GM12878 (cell line): ENCODE measurements at regions not wholly inside any gene's neighbourhood (a gene's known extent, or its start where the extent isn't known, plus 50 kb on each side); places are given as distances from the start of the nearest gene placed in this dataset.

Experiments used
- ATAC-seq: fragments of 200-7000 bp; cut with Tn5 transposase; 3 replicates; pipeline ENCODE4 v1.9.1; 2020; ENCODE audit warnings: mild to moderate bottlenecking, moderate library complexity
- BruUV-seq: library from RNA; stranded (reverse); fragments of 400-500 nt; replicated peaks from 2 replicates; lab custom pipeline; 2021; lab: Mats Ljungman, UMichigan
- CTCF ChIA-PET: fragments of 300-600 bp; sonication (Branson Sonifier 250); formaldehyde crosslinking; extraction: SDS; loops from one replicate; lab custom pipeline; 2021; ENCODE audit warnings: inconsistent platforms; lab: Yijun Ruan, JAX
- POLR2A ChIA-PET: fragments of 350-600 bp; formaldehyde crosslinking; extraction: SDS; loops from one replicate; lab custom pipeline; 2021; ENCODE audit warnings: inconsistent platforms; lab: Charles Lee
- RAD21 ChIA-PET: fragments of 300-600 bp; sonication (Branson Sonifier 250); formaldehyde crosslinking; loops from one replicate; lab custom pipeline; 2023; ENCODE audit warnings: antibody characterized with exemption; ENCODE audit not compliant: unreplicated experiment; lab: Charles Lee
- SMC1A ChIA-PET: fragments of 300-600 bp; sonication (Branson Sonifier 250); formaldehyde crosslinking; loops from one replicate; lab custom pipeline; 2023; ENCODE audit not compliant: unreplicated experiment, uncharacterized antibody; lab: Charles Lee
- DNase-seq: peaks from one replicate; pipeline ENCODE4 v3.0.0-alpha.2; 2011; ENCODE audit warnings: low read depth, low spot score
- FAIRE-seq: peaks from 3 replicates; lab custom pipeline; 2011; peaks lifted over from hg19 to GRCh38; lab: Jason Lieb, UNC
- H2AFZ ChIP-seq: 2 replicates; pipeline ENCODE4 v1.6.0; 2011; ENCODE audit warnings: low read depth, low read length, control low read depth; ENCODE audit not compliant: control insufficient read depth
- H3K27ac ChIP-seq: 2 replicates; pipeline ENCODE4 v1.5.1; 2011; ENCODE audit warnings: control low read depth; ENCODE audit not compliant: control insufficient read depth, insufficient read depth
- H3K27me3 ChIP-seq, 2 experiments: replicated peaks in 1 of 2; 2 replicates each; pipeline versions ENCODE4 v1.6.0 to v1.6.1; 2011; ENCODE audit warnings: low read length in 1 of 2; ENCODE audit not compliant: control insufficient read depth in 2 of 2, insufficient read depth in 2 of 2
- H3K36me3 ChIP-seq, 2 experiments: 2 replicates each; pipeline ENCODE4 v1.5.1; 2011; ENCODE audit warnings: low read length in 1 of 2; ENCODE audit not compliant: control insufficient read depth in 2 of 2, insufficient read depth in 2 of 2
- H3K4me1 ChIP-seq: 2 replicates; pipeline ENCODE4 v1.6.1; 2011; ENCODE audit warnings: mild to moderate bottlenecking, low read length, moderate library complexity, mixed read lengths; ENCODE audit not compliant: control insufficient read depth, insufficient read depth
- H3K4me2 ChIP-seq: 2 replicates; pipeline ENCODE4 v1.6.0; 2011; ENCODE audit warnings: control low read depth; ENCODE audit not compliant: control insufficient read depth, insufficient read depth
- H3K4me3 ChIP-seq: fragments of 200-600 bp; sonication (generic); 2 replicates; pipeline ENCODE4 v1.5.1; 2016
- H3K79me2 ChIP-seq: 2 replicates; pipeline ENCODE4 v1.6.0; 2011; ENCODE audit warnings: low read length; ENCODE audit not compliant: control insufficient read depth, insufficient read depth
- H3K9ac ChIP-seq: 2 replicates; pipeline ENCODE4 v1.8.0; 2011; ENCODE audit warnings: low read length, control low read depth, mixed read lengths; ENCODE audit not compliant: control insufficient read depth, insufficient read depth
- H3K9me3 ChIP-seq: replicated peaks from 3 replicates; pipeline ENCODE4 v1.5.1; 2011; ENCODE audit warnings: mild to moderate bottlenecking, low read length; ENCODE audit not compliant: control insufficient read depth, insufficient read depth
- H4K20me1 ChIP-seq: 2 replicates; pipeline ENCODE4 v1.6.0; 2011; ENCODE audit not compliant: control insufficient read depth, insufficient read depth
- CUX1 ChIP-seq: IDR thresholded peaks from 2 replicates; pipeline ENCODE4 v1.6.1; 2012; ENCODE audit warnings: improper control_type of control experiment, low read depth, low read length; ENCODE audit not compliant: insufficient replicate concordance
- MXI1 ChIP-seq: fragments of 150-350 bp; IDR thresholded peaks from 2 replicates; pipeline ENCODE4 v1.6.1; 2011; ENCODE audit warnings: low read depth, mild to moderate bottlenecking, inconsistent platforms, low read length, improper control_type of control experiment
- NR2C1 ChIP-seq: fragments of 450-650 bp; IDR thresholded peaks from 2 replicates; pipeline ENCODE4 v1.6.1; 2017; ENCODE audit warnings: antibody characterized with exemption, mild to moderate bottlenecking, moderate library complexity
- NR2F1 ChIP-seq: fragments of 450-650 bp; conservative IDR thresholded peaks from 2 replicates; pipeline ENCODE4 v1.6.1; 2017; ENCODE audit warnings: mild to moderate bottlenecking
- POLR2AphosphoS2 ChIP-seq: IDR thresholded peaks from 2 replicates; pipeline ENCODE4 v1.6.1; 2011; ENCODE audit warnings: low read depth, mild to moderate bottlenecking, low read length, improper control_type of control experiment, moderate library complexity
- SRF ChIP-seq, 2 experiments: IDR thresholded peaks; 2 replicates each; pipeline ENCODE4 v1.6.1; 2011; ENCODE audit warnings: low read depth in 2 of 2, low read length in 2 of 2, mild to moderate bottlenecking in 1 of 2, moderate library complexity in 1 of 2
- WGBS: methylation state at CpG from one replicate; pipeline ENCODE4 v1.1.6; 2016; ENCODE audit warnings: low lambda C conversion rate; ENCODE audit not compliant: insufficient replicate concordance, insufficient coverage; ENCODE audit errors: missing lambda C conversion rate; 5-methylcytosine and 5-hydroxymethylcytosine counted together
- in situ Hi-C: fragments of 300-500 bp; cut with MboI; formaldehyde crosslinking; loops from 9 replicates; pipeline ENCODE4 v1.14.3; 2018; ENCODE audit warnings: mixed read lengths
- intact Hi-C: fragments of 100-400 bp; cut with micrococcal nuclease; formaldehyde crosslinking; loops from one replicate; pipeline ENCODE4 v1.14.2; 2022; ENCODE audit not compliant: unreplicated experiment

DNA sequence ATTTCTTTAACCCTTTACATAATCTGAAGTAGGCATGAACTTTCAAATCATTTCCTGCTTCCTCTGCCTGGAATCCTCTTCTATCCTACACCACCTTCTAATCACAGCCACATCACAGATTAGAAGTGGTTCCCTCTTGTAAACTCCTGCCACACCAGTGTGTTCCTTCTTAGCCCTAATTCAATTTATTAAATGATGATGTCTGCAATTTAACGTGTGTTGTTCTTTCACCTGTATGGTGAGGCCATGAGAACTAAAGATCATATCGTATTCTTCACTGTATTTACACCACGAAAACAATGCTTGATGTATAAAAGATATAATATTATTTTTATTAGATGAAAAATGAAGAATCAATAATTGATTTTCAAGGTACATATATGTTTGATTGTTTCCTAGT lies 494.3 kb downstream of the EPHA4 start (continued):
- TF ChIP-seq CUX1: no peak
- TF ChIP-seq MXI1: no peak
- no peak for TF ChIP-seq POLR2AphosphoS2
- no peak for TF ChIP-seq SRF (IDR thresholded peaks at IDR 0.05; ENCODE audit: low read depth in 2 of 2, low read length in 2 of 2)

- Histone ChIP-seq H4K20me1 (no peaks in the 10 kb centered on the region), H3K4me3 (no peak overlapping the region), H3K79me2 (no peaks in the 10 kb centered on the region), H3K4me1 (no peaks in the 10 kb centered on the region), H3K36me3 (no peaks in the 10 kb centered on the region), H3K27ac (no peak overlapping the region), H3K4me2 (no peak overlapping the region), H2AFZ (no peak overlapping the region), H3K9me3 (no peaks in the 10 kb centered on the region), H3K9ac (no peak overlapping the region), H3K27me3 (no peaks in the 10 kb centered on the region)
- DNase-seq (no peak), ATAC-seq (no peak), FAIRE-seq (no peak)
- RAD21 ChIA-PET: no interaction called here
- WGBS: 32% methylated on average over 1 of the region's 1 CpG
- in situ Hi-C loops (no loop called here), intact Hi-C loops (no loop called here)
- CTCF ChIA-PET: no interaction called here
- SMC1A ChIA-PET: no interaction called here
- POLR2A ChIA-PET: no interaction called here
- no peak for TF ChIP-seq NR2C1
- no peak for TF ChIP-seq NR2F1
- BruUV-seq: no TSS peak
Observed at GRCh38 chr2:221085341-221085900, 486.7 kb downstream of the EPHA4 start.
